HCT116 (cell line): ENCODE measurements at regions not wholly inside any gene's neighbourhood (a gene's known extent, or its start where the extent isn't known, plus 50 kb on each side); places are given as distances from the start of the nearest gene placed in this dataset.

Experiments used
- ATAC-seq: fragments of 200-7000 bp; cut with Tn5 transposase; 2 replicates; pipeline ENCODE4 v1.9.1; 2020; ENCODE audit warnings: mild to moderate bottlenecking, moderate library complexity
- BruUV-seq: library from RNA; stranded (reverse); fragments of 400-500 nt; replicated peaks from 2 replicates; lab custom pipeline; 2021; lab: Mats Ljungman, UMichigan
- CTCF ChIA-PET: fragments of 300-600 bp; sonication (Branson Sonifier 250); formaldehyde crosslinking; loops from one replicate; lab custom pipeline; 2021; ENCODE audit warnings: antibody characterized with exemption; lab: Charles Lee
- POLR2A ChIA-PET: fragments of 300-600, 350-600 bp; sonication (Branson Sonifier 250); formaldehyde crosslinking; loops from one replicate; lab custom pipeline; 2021; ENCODE audit warnings: antibody characterized with exemption; lab: Charles Lee
- RAD21 ChIA-PET, 2 experiments: fragments of 300-600 bp; sonication (Branson Sonifier 250); formaldehyde crosslinking; loops; one replicate each; lab custom pipeline; 2023; ENCODE audit warnings: low total read pairs in 2 of 2; ENCODE audit not compliant: uncharacterized antibody in 2 of 2, unreplicated experiment in 2 of 2, low non-redundant PET in 1 of 2; lab: Charles Lee
- DNase-seq: peaks from one replicate; pipeline ENCODE4 v3.0.0-alpha.2; 2010; ENCODE audit warnings: low read depth, low spot score
- H2AFZ ChIP-seq: fragments of 200-600 bp; shearing (Covaris generic), sonication (generic); 2 replicates; pipeline ENCODE4 v1.6.1; 2017; ENCODE audit warnings: low read depth, mixed run types, mixed read lengths, antibody characterized with exemption, low read length; ENCODE audit not compliant: poor library complexity, severe bottlenecking
- H3K27ac ChIP-seq: 2 replicates; pipeline ENCODE4 v1.5.1; 2012; ENCODE audit warnings: low read depth, low read length
- H3K27me3 ChIP-seq: fragments of 200-600 bp; sonication (generic); 2 replicates; pipeline ENCODE4 v1.6.1; 2016; ENCODE audit warnings: mixed run types, low read length, mixed read lengths; ENCODE audit not compliant: insufficient read depth
- H3K36me3 ChIP-seq, 2 experiments: fragments of 200-500 bp in 1 of 2; fragments of 200-600 bp in 1 of 2; sonication (Bioruptor generic) in 1 of 2; sonication (generic) in 1 of 2; 2 replicates each; pipeline versions ENCODE4 v1.5.1 to v1.6.1; 2014 to 2016; ENCODE audit warnings: low read length in 2 of 2, inconsistent platforms in 1 of 2, mixed read lengths in 1 of 2, mixed run types in 1 of 2; ENCODE audit not compliant: insufficient read depth in 2 of 2, control insufficient read depth in 1 of 2
- H3K4me1 ChIP-seq, 2 experiments: fragments of 200-600 bp in 1 of 2; sonication (generic) in 1 of 2; 2 replicates each; pipeline versions ENCODE4 v1.5.1 to v1.6.1; 2012 to 2017; ENCODE audit warnings: low read length in 2 of 2, inconsistent platforms in 1 of 2, mild to moderate bottlenecking in 1 of 2, mixed read lengths in 1 of 2, mixed run types in 1 of 2, moderate library complexity in 1 of 2; ENCODE audit not compliant: insufficient read depth in 2 of 2, control insufficient read depth in 1 of 2
- H3K4me2 ChIP-seq: fragments of 200-600 bp; sonication (generic); 2 replicates; pipeline ENCODE4 v1.6.1; 2017; ENCODE audit warnings: mixed run types, low read length, mixed read lengths
- H3K4me3 ChIP-seq, 2 experiments: fragments of 200-600 bp in 1 of 2; sonication (generic) in 1 of 2; replicated peaks in 1 of 2; 2 replicates each; pipeline ENCODE4 v1.5.1; 2011 to 2016; ENCODE audit warnings: low read length in 2 of 2, control low read depth in 1 of 2, low read depth in 1 of 2, mild to moderate bottlenecking in 1 of 2, mixed read lengths in 1 of 2, mixed run types in 1 of 2
- H3K79me2 ChIP-seq: fragments of 200-600 bp; sonication (generic); 2 replicates; pipeline ENCODE4 v1.6.1; 2017; ENCODE audit warnings: mild to moderate bottlenecking, mixed run types, low read length, moderate library complexity, mixed read lengths; ENCODE audit not compliant: insufficient read depth
- H3K9ac ChIP-seq: fragments of 200-600 bp; sonication (generic); 2 replicates; pipeline ENCODE4 v1.6.1; 2016; ENCODE audit warnings: low read length, mixed read lengths
- H3K9me2 ChIP-seq: fragments of 200-600 bp; sonication (generic), shearing (Covaris generic); 2 replicates; pipeline ENCODE4 v1.6.1; 2017; ENCODE audit warnings: mixed run types, mild to moderate bottlenecking, moderate library complexity; ENCODE audit not compliant: insufficient read depth
- H3K9me3 ChIP-seq, 2 experiments: fragments of 200-500 bp in 1 of 2; fragments of 200-600 bp in 1 of 2; sonication (Bioruptor generic) in 1 of 2; sonication (generic) in 1 of 2; 2 replicates each; pipeline ENCODE4 v1.6.1; 2014 to 2017; ENCODE audit warnings: low read length in 2 of 2, mixed read lengths in 2 of 2, inconsistent platforms in 1 of 2, low read depth in 1 of 2, mild to moderate bottlenecking in 1 of 2, mixed run types in 1 of 2, moderate library complexity in 1 of 2; ENCODE audit not compliant: control insufficient read depth in 1 of 2, insufficient read depth in 1 of 2
- H4K20me1 ChIP-seq: fragments of 200-600 bp; sonication (generic), shearing (Covaris generic); 2 replicates; pipeline ENCODE4 v1.6.1; 2017; ENCODE audit warnings: mixed run types, mild to moderate bottlenecking, moderate library complexity; ENCODE audit not compliant: insufficient read depth
- EGR1 ChIP-seq: IDR thresholded peaks from 2 replicates; pipeline ENCODE4 v1.6.1; 2012; ENCODE audit warnings: low read depth
- ELF1 ChIP-seq: IDR thresholded peaks from 2 replicates; pipeline ENCODE4 v1.6.1; 2012; ENCODE audit warnings: low read depth, borderline replicate concordance
- POLR2A ChIP-seq: IDR thresholded peaks from 2 replicates; pipeline ENCODE4 v1.7.0; 2011; ENCODE audit warnings: borderline replicate concordance; ENCODE audit not compliant: insufficient read depth, insufficient read length; ENCODE audit errors: extremely low read depth
- POLR2AphosphoS5 ChIP-seq: IDR thresholded peaks from 2 replicates; pipeline ENCODE4 v1.6.1; 2011; ENCODE audit warnings: mild to moderate bottlenecking, low read depth, low read length, moderate library complexity
- ZBTB33 ChIP-seq: IDR thresholded peaks from 2 replicates; pipeline ENCODE4 v1.6.1; 2011; ENCODE audit warnings: mild to moderate bottlenecking, low read length, moderate library complexity; ENCODE audit not compliant: insufficient replicate concordance; ENCODE audit errors: extremely low read depth
- ZFX ChIP-seq: fragments of 450-650 bp; IDR thresholded peaks from 2 replicates; pipeline ENCODE4 v1.6.1; 2017
- intact Hi-C: fragments of 100-400 bp; cut with micrococcal nuclease; formaldehyde crosslinking; loops from 2 replicates; pipeline ENCODE4 v1.10.0; 2022
- TF ChIP-seq, protein P1 (sequence below): IDR thresholded peaks from 2 replicates; pipeline ENCODE4 v1.6.1; 2012
- TF ChIP-seq, protein P2 (sequence below): IDR thresholded peaks from 2 replicates; pipeline ENCODE4 v1.6.1; 2012; ENCODE audit warnings: low read depth

DNA sequence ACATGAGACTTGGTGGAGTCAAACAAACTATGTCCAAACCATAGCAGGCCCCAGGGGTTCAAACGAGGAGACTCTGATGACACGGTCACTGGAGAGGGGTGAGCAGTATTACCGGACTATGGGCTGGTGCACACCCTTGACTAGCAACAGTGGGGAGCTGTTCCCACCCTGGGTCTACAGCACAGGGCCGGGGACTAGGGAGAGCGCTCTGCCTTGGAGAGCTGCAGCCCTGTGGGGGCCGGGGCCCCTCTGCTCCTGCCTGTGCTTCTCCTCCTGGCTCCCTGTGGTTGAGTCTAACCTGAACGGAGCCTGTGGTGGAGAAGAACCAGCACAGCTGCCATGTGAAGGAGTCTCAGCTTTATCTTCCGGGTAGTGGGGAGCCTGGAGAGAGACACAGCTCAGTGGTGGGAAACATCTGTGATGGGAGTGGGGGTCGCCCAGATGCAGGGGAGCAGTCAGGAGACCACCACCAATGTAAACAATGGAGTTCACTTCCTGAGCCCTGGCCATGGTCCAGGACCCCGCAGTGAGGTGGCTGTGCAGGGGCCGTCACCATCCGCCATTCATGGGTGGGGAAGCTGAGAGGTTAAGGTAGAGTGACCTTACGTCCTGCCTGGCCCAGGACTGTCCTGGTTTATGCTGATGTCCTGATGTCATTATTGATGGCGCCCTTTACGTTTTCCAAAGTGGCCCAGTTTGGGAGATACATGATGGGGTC is 195.7 kb upstream of the TWIST2 start:
- no peak overlapping the region for H3K9ac ChIP-seq
- ChIA-PET RAD21 (no interaction called here), POLR2A (no interaction called here), CTCF (no interaction called here)
- no peaks in the 10 kb centered on the region for H3K27me3 ChIP-seq
- no peak overlapping the region for H3K4me2 ChIP-seq
- no peak overlapping the region for H2AFZ ChIP-seq
- no TSS peak for BruUV-seq
- H3K79me2 ChIP-seq, result no peaks in the 10 kb centered on the region
- H3K9me3 ChIP-seq, result no peaks in the 10 kb centered on the region
- H3K27ac ChIP-seq, result no peak overlapping the region
- ATAC-seq (no peak), DNase-seq (no peak)
- H4K20me1 ChIP-seq, result no peaks in the 10 kb centered on the region
- H3K4me3 ChIP-seq, result no peak overlapping the region
- H3K36me3 ChIP-seq, result no peaks in the 10 kb centered on the region
- no peak for TF ChIP-seq ZFX
- TF ChIP-seq, protein P1, sequence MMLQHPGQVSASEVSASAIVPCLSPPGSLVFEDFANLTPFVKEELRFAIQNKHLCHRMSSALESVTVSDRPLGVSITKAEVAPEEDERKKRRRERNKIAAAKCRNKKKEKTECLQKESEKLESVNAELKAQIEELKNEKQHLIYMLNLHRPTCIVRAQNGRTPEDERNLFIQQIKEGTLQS, result no peak
- TF ChIP-seq, protein P2, sequence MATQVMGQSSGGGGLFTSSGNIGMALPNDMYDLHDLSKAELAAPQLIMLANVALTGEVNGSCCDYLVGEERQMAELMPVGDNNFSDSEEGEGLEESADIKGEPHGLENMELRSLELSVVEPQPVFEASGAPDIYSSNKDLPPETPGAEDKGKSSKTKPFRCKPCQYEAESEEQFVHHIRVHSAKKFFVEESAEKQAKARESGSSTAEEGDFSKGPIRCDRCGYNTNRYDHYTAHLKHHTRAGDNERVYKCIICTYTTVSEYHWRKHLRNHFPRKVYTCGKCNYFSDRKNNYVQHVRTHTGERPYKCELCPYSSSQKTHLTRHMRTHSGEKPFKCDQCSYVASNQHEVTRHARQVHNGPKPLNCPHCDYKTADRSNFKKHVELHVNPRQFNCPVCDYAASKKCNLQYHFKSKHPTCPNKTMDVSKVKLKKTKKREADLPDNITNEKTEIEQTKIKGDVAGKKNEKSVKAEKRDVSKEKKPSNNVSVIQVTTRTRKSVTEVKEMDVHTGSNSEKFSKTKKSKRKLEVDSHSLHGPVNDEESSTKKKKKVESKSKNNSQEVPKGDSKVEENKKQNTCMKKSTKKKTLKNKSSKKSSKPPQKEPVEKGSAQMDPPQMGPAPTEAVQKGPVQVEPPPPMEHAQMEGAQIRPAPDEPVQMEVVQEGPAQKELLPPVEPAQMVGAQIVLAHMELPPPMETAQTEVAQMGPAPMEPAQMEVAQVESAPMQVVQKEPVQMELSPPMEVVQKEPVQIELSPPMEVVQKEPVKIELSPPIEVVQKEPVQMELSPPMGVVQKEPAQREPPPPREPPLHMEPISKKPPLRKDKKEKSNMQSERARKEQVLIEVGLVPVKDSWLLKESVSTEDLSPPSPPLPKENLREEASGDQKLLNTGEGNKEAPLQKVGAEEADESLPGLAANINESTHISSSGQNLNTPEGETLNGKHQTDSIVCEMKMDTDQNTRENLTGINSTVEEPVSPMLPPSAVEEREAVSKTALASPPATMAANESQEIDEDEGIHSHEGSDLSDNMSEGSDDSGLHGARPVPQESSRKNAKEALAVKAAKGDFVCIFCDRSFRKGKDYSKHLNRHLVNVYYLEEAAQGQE, result no peak
- no peaks in the 10 kb centered on the region for H3K9me2 ChIP-seq
- intact Hi-C loops, result no loop called here
- H3K4me1 ChIP-seq, result no peaks in the 10 kb centered on the region

DNA sequence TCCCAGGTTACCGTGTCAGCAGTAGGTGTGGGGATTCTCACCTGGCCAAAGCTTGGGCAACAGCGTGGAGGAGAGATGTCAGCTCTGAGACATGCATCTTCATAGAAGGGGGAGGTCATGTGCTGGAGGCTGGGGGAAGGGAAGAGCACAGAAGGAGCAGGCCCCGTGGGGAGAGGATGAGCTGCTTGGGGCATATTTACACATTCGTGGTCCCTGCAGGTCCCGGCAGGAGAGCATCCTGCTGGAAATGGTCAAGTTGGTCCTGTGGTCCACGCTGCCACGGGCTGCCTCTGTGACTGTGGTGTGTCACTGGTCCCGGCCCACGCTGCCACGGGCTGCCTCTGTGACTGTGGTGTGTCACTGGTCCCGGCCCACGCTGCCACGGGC is 195.1 kb upstream of the TWIST2 start:
- Histone ChIP-seq H3K4me1 (no peaks in the 10 kb centered on the region), H3K79me2 (no peaks in the 10 kb centered on the region), H3K9ac (no peak overlapping the region), H4K20me1 (no peaks in the 10 kb centered on the region), H3K9me3 (no peaks in the 10 kb centered on the region), H3K4me3 (no peak overlapping the region), H3K36me3 (no peaks in the 10 kb centered on the region), H2AFZ (no peak overlapping the region), H3K9me2 (no peaks in the 10 kb centered on the region), H3K27ac (no peak overlapping the region), H3K4me2 (no peak overlapping the region), H3K27me3 (no peaks in the 10 kb centered on the region)
- ChIA-PET RAD21 (no interaction called here), POLR2A (no interaction called here), CTCF (interaction anchor here (0.6 kb wide), 1 partner anchor 34 kb away, joined by 3 read pairs; no protein-coding TSS in a partner anchor)
- ATAC-seq, result no peak
- no TSS peak for BruUV-seq
- no peak for DNase-seq
- intact Hi-C loops, result no loop called here
- TF ChIP-seq EGR1 (no peak), ZBTB33 (no peak), POLR2A (no peak), ELF1 (no peak), POLR2AphosphoS5 (no peak)
- TF ChIP-seq, protein P2, result no peak
